ENCODE measurements at regions not wholly inside any gene's neighbourhood (a gene's known extent, or its start where the extent isn't known, plus 50 kb on each side); places are given as distances from the start of the nearest gene placed in this dataset.
"Not testable (repeated sequence)": the region's sequence is repeated elsewhere in the genome, so short reads cannot be mapped to it uniquely, and the experiment has no call there.

- H3K27ac ChIP-seq (ENCODE audit: low read depth in 1 of 2, low read length in 2 of 2), result no peak overlapping the region
- TF ChIP-seq ATF3 (IDR thresholded peaks at IDR 0.05), result no peak
- WGBS, result 80% methylated on average over 7 of the region's 7 CpGs
Measured at GRCh38 chr17:62219221-62219899, 154.3 kb upstream of the MED13 start.

GRCh38 chr17:62216847-62217246, 151.8 kb upstream of the MED13 start:
- Histone ChIP-seq H3K9ac (ENCODE audit: low read depth in 1 of 2, low read length in 2 of 2) (no peak overlapping the region), H3K4me3 (ENCODE audit: low read depth in 1 of 3, low read length in 3 of 3) (no peak overlapping the region), H3K27ac (ENCODE audit: low read depth in 1 of 2, low read length in 2 of 2) (no peak overlapping the region), H3K4me1 (ENCODE audit: control insufficient read depth in 4 of 4, insufficient read depth in 4 of 4, low read length in 3 of 4) (no peaks in the 10 kb centered on the region), H3K36me3 (ENCODE audit: control insufficient read depth in 4 of 4, insufficient read depth in 3 of 4, low read depth in 1 of 4, low read length in 3 of 4) (no peaks in the 10 kb centered on the region), H3K9me3 (ENCODE audit: control insufficient read depth in 4 of 4, low read length in 3 of 4) (no peaks in the 10 kb centered on the region), H3K27me3 (ENCODE audit: control insufficient read depth in 4 of 4, insufficient read depth in 4 of 4, low read length in 3 of 4) (no peaks in the 10 kb centered on the region)
- no peak for DNase-seq (ENCODE audit: low spot score)
- TF ChIP-seq, protein P1, sequence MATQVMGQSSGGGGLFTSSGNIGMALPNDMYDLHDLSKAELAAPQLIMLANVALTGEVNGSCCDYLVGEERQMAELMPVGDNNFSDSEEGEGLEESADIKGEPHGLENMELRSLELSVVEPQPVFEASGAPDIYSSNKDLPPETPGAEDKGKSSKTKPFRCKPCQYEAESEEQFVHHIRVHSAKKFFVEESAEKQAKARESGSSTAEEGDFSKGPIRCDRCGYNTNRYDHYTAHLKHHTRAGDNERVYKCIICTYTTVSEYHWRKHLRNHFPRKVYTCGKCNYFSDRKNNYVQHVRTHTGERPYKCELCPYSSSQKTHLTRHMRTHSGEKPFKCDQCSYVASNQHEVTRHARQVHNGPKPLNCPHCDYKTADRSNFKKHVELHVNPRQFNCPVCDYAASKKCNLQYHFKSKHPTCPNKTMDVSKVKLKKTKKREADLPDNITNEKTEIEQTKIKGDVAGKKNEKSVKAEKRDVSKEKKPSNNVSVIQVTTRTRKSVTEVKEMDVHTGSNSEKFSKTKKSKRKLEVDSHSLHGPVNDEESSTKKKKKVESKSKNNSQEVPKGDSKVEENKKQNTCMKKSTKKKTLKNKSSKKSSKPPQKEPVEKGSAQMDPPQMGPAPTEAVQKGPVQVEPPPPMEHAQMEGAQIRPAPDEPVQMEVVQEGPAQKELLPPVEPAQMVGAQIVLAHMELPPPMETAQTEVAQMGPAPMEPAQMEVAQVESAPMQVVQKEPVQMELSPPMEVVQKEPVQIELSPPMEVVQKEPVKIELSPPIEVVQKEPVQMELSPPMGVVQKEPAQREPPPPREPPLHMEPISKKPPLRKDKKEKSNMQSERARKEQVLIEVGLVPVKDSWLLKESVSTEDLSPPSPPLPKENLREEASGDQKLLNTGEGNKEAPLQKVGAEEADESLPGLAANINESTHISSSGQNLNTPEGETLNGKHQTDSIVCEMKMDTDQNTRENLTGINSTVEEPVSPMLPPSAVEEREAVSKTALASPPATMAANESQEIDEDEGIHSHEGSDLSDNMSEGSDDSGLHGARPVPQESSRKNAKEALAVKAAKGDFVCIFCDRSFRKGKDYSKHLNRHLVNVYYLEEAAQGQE (IDR thresholded peaks at IDR 0.05), result no peak
- 94% methylated on average over 8 of the region's 8 CpGs for WGBS

More at GRCh38 chr17:62219221-62219899, 154.3 kb upstream of the MED13 start:
- Histone ChIP-seq H3K36me3 (ENCODE audit: control insufficient read depth in 4 of 4, insufficient read depth in 3 of 4, low read depth in 1 of 4, low read length in 3 of 4) (no peaks in the 10 kb centered on the region), H3K4me1 (ENCODE audit: control insufficient read depth in 4 of 4, insufficient read depth in 4 of 4, low read length in 3 of 4) (no peaks in the 10 kb centered on the region), H3K4me3 (ENCODE audit: low read depth in 1 of 3, low read length in 3 of 3) (no peak overlapping the region), H3K9me3 (ENCODE audit: control insufficient read depth in 4 of 4, low read length in 3 of 4) (no peaks in the 10 kb centered on the region), H3K9ac (ENCODE audit: low read depth in 1 of 2, low read length in 2 of 2) (no peak overlapping the region), H3K27me3 (ENCODE audit: control insufficient read depth in 4 of 4, insufficient read depth in 4 of 4, low read length in 3 of 4) (no peaks in the 10 kb centered on the region)
- no peak for DNase-seq (ENCODE audit: low spot score)

DNA sequence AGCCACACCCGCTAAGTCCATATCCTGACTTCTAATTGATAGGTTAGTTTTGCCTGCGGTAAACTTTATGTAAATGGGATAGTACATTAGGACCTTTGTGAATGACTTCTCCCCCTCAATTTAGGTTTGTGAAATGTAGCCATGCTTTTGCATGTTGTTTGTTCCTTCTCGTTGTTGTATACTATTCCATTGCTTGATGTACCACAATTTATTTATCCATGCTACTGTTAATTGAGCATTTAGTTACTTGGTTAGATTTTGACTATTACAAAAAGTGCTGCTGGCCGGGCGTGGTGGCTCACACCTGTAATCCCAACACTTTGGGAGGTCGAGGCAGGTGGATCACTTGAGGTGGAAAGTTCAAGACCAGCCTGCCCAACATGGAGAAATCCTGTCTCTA, 150.8 kb upstream of the MED13 start:
- not testable (repeated sequence) for H3K9me3 ChIP-seq (ENCODE audit: control insufficient read depth in 4 of 4, low read length in 3 of 4); DNase-seq (ENCODE audit: low spot score); H3K4me1 ChIP-seq (ENCODE audit: control insufficient read depth in 4 of 4, insufficient read depth in 4 of 4, low read length in 3 of 4); H3K4me3 ChIP-seq (ENCODE audit: low read depth in 1 of 3, low read length in 3 of 3); H3K27me3 ChIP-seq (ENCODE audit: control insufficient read depth in 4 of 4, insufficient read depth in 4 of 4, low read length in 3 of 4); H3K27ac ChIP-seq (ENCODE audit: low read depth in 1 of 2, low read length in 2 of 2); H3K9ac ChIP-seq (ENCODE audit: low read depth in 1 of 2, low read length in 2 of 2); H3K36me3 ChIP-seq (ENCODE audit: control insufficient read depth in 4 of 4, insufficient read depth in 3 of 4, low read depth in 1 of 4, low read length in 3 of 4)
- WGBS, result 88% methylated on average over 6 of the region's 6 CpGs

DNA sequence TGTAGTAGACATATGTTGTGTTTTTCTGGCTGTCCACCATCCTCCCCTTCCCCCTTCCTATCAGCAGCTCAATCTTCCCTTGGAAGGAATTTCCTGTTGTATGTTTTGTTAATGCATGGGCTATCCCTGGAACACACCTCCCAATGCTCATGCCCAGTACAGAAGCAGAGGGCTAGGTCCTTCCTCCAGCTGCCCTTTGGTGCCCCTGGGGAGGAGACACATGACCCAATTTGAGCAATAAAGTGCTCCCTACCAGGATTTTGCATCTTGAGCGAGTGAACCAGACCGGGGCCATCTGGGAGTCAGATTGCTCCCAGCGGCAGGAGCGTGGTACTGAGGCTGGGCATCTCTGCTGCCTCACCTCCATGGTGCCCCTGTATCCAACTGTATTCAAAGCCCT, 141.5 kb upstream of the MED13 start:
- TF ChIP-seq ATF3 (IDR thresholded peaks at IDR 0.05), result no peak
- no peak for TF ChIP-seq RXRA (IDR thresholded peaks at IDR 0.05)
- TF ChIP-seq RAD21 (IDR thresholded peaks at IDR 0.05), result no peak
- TF ChIP-seq HNF4A (conservative IDR thresholded peaks at IDR 0.05), result no peak
- no peak for TF ChIP-seq EGR1 (IDR thresholded peaks at IDR 0.05; ENCODE audit: low read depth in 2 of 2)
- no peak for TF ChIP-seq FOXA1 (IDR thresholded peaks at IDR 0.05)
- no peak for TF ChIP-seq SP1 (IDR thresholded peaks at IDR 0.05)
- TF ChIP-seq, protein P2, sequence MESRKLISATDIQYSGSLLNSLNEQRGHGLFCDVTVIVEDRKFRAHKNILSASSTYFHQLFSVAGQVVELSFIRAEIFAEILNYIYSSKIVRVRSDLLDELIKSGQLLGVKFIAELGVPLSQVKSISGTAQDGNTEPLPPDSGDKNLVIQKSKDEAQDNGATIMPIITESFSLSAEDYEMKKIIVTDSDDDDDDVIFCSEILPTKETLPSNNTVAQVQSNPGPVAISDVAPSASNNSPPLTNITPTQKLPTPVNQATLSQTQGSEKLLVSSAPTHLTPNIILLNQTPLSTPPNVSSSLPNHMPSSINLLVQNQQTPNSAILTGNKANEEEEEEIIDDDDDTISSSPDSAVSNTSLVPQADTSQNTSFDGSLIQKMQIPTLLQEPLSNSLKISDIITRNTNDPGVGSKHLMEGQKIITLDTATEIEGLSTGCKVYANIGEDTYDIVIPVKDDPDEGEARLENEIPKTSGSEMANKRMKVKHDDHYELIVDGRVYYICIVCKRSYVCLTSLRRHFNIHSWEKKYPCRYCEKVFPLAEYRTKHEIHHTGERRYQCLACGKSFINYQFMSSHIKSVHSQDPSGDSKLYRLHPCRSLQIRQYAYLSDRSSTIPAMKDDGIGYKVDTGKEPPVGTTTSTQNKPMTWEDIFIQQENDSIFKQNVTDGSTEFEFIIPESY (IDR thresholded peaks at IDR 0.05), result no peak
- no peak for TF ChIP-seq JUND (IDR thresholded peaks at IDR 0.05)
- Histone ChIP-seq H3K9ac (ENCODE audit: low read depth in 1 of 2, low read length in 2 of 2) (no peak overlapping the region), H3K9me3 (ENCODE audit: control insufficient read depth in 4 of 4, low read length in 3 of 4) (no peaks in the 10 kb centered on the region), H3K4me1 (ENCODE audit: control insufficient read depth in 4 of 4, insufficient read depth in 4 of 4, low read length in 3 of 4) (no peaks in the 10 kb centered on the region), H3K27me3 (ENCODE audit: control insufficient read depth in 4 of 4, insufficient read depth in 4 of 4, low read length in 3 of 4) (no peaks in the 10 kb centered on the region), H3K36me3 (ENCODE audit: control insufficient read depth in 4 of 4, insufficient read depth in 3 of 4, low read depth in 1 of 4, low read length in 3 of 4) (no peaks in the 10 kb centered on the region), H3K27ac (ENCODE audit: low read depth in 1 of 2, low read length in 2 of 2) (no peak overlapping the region), H3K4me3 (ENCODE audit: low read depth in 1 of 3, low read length in 3 of 3) (no peak overlapping the region)
- WGBS, result 90% methylated on average over 4 of the region's 4 CpGs
- DNase-seq (ENCODE audit: low spot score), result no peak

DNA sequence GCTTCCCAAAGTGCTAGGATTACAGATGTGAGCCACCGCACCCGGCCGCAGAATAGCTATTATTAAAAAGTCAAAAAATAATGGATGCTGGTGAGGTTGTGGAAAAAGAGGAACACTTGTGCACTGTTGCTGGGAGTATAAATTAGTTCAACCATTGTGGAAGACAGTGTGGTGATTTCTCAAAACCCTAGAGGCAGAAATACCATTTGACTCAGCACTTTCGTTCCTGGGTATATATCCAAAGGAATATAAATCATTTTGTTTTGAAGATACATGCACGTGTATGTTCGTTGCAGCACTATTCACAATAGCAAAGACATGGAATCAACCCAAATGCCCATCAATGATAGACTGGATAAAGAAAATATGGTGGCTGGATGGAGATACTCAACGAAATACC, 132.1 kb upstream of the MED13 start:
- H3K4me1 ChIP-seq (ENCODE audit: control insufficient read depth in 4 of 4, insufficient read depth in 4 of 4, low read length in 3 of 4); H3K9me3 ChIP-seq (ENCODE audit: control insufficient read depth in 4 of 4, low read length in 3 of 4); H3K27me3 ChIP-seq (ENCODE audit: control insufficient read depth in 4 of 4, insufficient read depth in 4 of 4, low read length in 3 of 4); H3K27ac ChIP-seq (ENCODE audit: low read depth in 1 of 2, low read length in 2 of 2); DNase-seq (ENCODE audit: low spot score); H3K4me3 ChIP-seq (ENCODE audit: low read depth in 1 of 3, low read length in 3 of 3); H3K9ac ChIP-seq (ENCODE audit: low read depth in 1 of 2, low read length in 2 of 2); H3K36me3 ChIP-seq (ENCODE audit: control insufficient read depth in 4 of 4, insufficient read depth in 3 of 4, low read depth in 1 of 4, low read length in 3 of 4): not testable (repeated sequence)
- 78% methylated on average over 7 of the region's 7 CpGs for WGBS
